Chondrocyte (in vitro differentiated cells): ENCODE measurements at regions not wholly inside any gene's neighbourhood (a gene's known extent, or its start where the extent isn't known, plus 50 kb on each side); places are given as distances from the start of the nearest gene placed in this dataset.
"Not testable (repeated sequence)": the region's sequence is repeated elsewhere in the genome, so short reads cannot be mapped to it uniquely, and the experiment has no call there.

Source experiments
- DNase-seq: peaks from one replicate; pipeline ENCODE4 v3.0.0; 2021; ENCODE audit warnings: mixed read lengths, low spot score
- H3K27ac Mint-ChIP-seq: one replicate; pipeline ENCODE4 v1.8.0; 2021; ENCODE audit warnings: mild to moderate bottlenecking, moderate library complexity, mixed read lengths; ENCODE audit not compliant: unreplicated experiment
- H3K27me3 Mint-ChIP-seq: 2 replicates; pipeline ENCODE4 v1.8.0; 2021; ENCODE audit warnings: low read depth, mixed read lengths
- H3K36me3 Mint-ChIP-seq: 2 replicates; pipeline ENCODE4 v1.8.0; 2021; ENCODE audit warnings: low read depth, mixed read lengths
- H3K4me1 Mint-ChIP-seq: 2 replicates; pipeline ENCODE4 v1.8.0; 2021; ENCODE audit warnings: low read depth, mild to moderate bottlenecking, mixed read lengths
- H3K4me3 Mint-ChIP-seq: one replicate; pipeline ENCODE4 v1.8.0; 2021; ENCODE audit warnings: mild to moderate bottlenecking, moderate library complexity, mixed read lengths; ENCODE audit not compliant: unreplicated experiment
- H3K9me3 Mint-ChIP-seq: 2 replicates; pipeline ENCODE4 v1.8.0; 2021; ENCODE audit warnings: low read depth, mixed read lengths
- TF ChIP-seq, protein P1 (sequence below): fragments of 200-600 bp; sonication (generic); IDR thresholded peaks from 2 replicates; pipeline ENCODE4 v1.5.0; 2021; ENCODE audit warnings: antibody characterized with exemption, mild to moderate bottlenecking, moderate library complexity

DNA sequence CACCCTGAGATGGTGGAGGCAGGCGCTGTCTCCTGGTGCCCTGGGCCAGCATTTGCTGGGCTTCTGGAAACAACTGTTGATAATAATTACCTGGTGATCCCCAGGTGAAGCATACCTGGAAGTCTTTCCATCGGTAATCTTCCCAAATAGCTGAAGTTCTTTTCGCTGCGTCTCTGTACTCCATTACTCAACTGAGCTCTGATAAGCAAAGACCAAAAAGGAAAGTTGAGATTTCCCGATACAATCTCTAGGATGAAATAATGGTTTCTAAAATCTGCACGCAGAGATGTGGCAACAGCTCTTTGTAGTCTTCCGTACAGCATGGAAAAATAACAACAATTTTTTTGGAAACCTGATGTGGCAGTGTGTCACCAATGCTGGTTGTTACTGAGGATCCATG lies 226.5 kb downstream of the GATA3 start:
- no peak for DNase-seq
- Mint-ChIP-seq H3K27me3 (peaks cover 4% of the 10 kb centered on the region), H3K36me3 (no peaks in the 10 kb centered on the region), H3K4me3 (no peak overlapping the region), H3K27ac (no peak overlapping the region), H3K4me1 (peaks cover 3% of the 10 kb centered on the region), H3K9me3 (no peaks in the 10 kb centered on the region)
- TF ChIP-seq, protein P1, sequence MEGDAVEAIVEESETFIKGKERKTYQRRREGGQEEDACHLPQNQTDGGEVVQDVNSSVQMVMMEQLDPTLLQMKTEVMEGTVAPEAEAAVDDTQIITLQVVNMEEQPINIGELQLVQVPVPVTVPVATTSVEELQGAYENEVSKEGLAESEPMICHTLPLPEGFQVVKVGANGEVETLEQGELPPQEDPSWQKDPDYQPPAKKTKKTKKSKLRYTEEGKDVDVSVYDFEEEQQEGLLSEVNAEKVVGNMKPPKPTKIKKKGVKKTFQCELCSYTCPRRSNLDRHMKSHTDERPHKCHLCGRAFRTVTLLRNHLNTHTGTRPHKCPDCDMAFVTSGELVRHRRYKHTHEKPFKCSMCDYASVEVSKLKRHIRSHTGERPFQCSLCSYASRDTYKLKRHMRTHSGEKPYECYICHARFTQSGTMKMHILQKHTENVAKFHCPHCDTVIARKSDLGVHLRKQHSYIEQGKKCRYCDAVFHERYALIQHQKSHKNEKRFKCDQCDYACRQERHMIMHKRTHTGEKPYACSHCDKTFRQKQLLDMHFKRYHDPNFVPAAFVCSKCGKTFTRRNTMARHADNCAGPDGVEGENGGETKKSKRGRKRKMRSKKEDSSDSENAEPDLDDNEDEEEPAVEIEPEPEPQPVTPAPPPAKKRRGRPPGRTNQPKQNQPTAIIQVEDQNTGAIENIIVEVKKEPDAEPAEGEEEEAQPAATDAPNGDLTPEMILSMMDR = no peak

DNA sequence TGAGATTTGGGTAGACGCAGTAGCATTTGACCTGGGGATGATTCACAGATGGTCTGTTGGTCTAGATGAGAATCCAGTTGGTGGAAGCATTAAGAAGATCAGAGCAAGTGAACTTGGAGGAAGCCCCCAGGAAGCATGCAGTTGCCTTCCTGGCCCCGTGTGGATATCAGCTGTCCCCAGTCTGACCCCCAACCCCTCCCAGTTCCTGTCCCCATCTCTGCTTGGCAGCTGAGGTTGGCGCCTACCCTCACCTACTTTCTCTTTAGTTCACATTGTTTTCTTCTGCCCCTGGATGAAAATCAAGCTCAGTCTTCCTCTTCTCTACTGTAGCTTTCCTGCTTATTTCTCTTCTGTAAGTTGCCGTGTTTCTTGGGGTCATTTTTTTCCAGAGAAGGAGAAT lies 227.9 kb downstream of the GATA3 start:
- H3K27me3 Mint-ChIP-seq = peaks cover 4% of the 10 kb centered on the region
- no peak overlapping the region for H3K27ac Mint-ChIP-seq
- no peaks in the 10 kb centered on the region for H3K9me3 Mint-ChIP-seq
- peaks cover 3% of the 10 kb centered on the region for H3K4me1 Mint-ChIP-seq
- TF ChIP-seq, protein P1 = no peak
- no peak for DNase-seq
- H3K36me3 Mint-ChIP-seq = no peaks in the 10 kb centered on the region
- H3K4me3 Mint-ChIP-seq = no peak overlapping the region

DNA sequence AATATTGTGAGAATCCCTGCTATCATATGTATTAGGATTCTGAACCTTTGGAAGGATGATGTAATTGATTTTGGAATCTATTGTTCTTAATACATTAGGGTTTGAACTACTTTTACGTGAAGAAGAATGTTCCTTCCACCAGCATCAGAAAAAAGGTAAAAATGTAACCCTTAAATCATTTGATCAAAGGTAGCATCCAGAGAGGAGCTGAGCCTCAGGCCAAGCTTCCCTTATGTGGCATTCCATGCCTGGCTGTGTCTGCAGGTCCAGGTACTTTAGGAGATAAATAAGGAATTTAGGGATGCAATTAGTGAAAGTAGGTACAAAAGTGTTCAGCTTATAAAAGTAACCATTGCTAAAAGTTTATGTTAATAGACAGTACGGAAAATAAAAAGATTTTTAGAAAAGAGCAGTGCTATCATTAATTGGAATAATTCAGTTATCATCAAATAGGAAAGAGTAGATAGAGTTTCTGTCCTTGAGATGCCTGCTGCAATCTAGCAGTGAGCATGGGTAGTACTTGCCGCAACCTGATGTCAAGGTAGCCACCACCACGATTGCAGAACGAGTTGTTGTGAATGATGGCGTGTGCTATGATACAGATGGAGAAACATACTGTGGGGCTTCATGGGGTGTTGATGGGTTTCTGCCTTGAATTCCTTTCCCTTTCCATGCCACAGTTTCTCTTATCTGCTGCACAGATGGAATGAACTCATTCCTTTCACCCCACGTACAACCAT lies 228.8 kb downstream of the GATA3 start:
- Mint-ChIP-seq H3K4me3 (no peak overlapping the region), H3K27me3 (peaks cover 2% of the 10 kb centered on the region), H3K36me3 (no peaks in the 10 kb centered on the region), H3K4me1 (peaks cover 3% of the 10 kb centered on the region), H3K27ac (no peak overlapping the region), H3K9me3 (no peaks in the 10 kb centered on the region)
- DNase-seq = no peak
- TF ChIP-seq, protein P1 = no peak

DNA sequence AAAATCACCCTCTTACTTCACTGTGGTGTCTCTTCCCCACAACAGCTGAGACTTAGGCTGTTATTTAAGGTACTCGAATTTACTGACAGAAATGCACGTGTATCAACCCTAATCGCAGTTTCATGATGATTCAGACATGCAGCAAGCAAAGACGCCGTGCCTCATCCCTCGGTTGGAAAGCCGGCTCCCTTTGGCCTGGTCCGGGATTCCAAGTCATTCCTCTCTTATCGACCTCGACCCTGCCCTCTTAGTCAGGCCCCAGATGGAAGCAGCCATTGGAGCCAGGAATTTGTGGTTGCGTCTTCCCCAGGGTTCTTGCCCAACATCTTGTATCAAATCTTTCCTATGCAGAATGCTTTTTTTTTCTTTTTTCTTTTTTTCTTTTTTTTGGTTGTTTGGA lies 229.5 kb downstream of the GATA3 start:
- Mint-ChIP-seq H3K27me3 (peaks cover 2% of the 10 kb centered on the region), H3K4me3 (no peak overlapping the region), H3K9me3 (no peaks in the 10 kb centered on the region), H3K27ac (no peak overlapping the region), H3K36me3 (no peaks in the 10 kb centered on the region), H3K4me1 (peaks cover 3% of the 10 kb centered on the region)
- no peak for DNase-seq
- TF ChIP-seq, protein P1 = no peak

DNA sequence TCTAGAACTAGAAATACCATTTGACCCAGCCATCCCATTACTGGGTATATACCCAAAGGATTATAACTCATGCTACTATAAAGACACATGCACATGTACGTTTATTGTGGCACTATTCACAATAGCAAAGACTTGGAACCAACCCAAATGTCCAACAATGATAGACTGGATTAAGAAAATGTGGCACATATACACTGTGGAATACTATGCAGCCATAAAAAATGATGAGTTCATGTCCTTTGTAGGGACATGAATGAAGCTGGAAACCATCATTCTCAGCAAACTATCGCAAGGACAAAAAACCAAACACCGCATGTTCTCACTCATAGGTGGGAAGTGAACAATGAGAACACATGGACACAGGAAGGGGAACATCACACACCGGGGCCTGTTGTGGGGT lies 231.5 kb downstream of the GATA3 start:
- not testable (repeated sequence) for H3K9me3 Mint-ChIP-seq, H3K4me3 Mint-ChIP-seq, H3K36me3 Mint-ChIP-seq, DNase-seq, H3K27me3 Mint-ChIP-seq, H3K27ac Mint-ChIP-seq, H3K4me1 Mint-ChIP-seq

DNA sequence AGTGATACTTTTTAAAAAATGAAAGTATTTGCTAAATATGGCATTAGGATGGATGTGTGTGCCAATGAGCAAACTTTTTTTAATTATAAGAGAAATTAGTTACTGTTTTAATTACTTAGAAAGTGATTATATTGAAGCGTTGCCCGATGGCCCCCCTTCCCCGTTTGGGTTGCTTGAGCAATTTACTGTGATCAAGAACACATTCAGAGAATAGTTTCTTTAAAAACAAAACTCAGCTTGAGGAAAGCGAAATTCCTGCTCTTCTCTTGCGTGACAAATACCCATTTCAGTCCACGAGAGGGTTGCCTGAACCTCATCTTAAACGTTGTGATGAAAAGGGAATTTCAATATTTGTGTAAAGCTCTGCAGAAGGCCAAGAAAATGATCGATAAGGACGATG lies 234.1 kb downstream of the GATA3 start:
- Mint-ChIP-seq H3K27me3 (peaks cover 8% of the 10 kb centered on the region), H3K36me3 (no peaks in the 10 kb centered on the region), H3K9me3 (no peaks in the 10 kb centered on the region), H3K4me3 (no peak overlapping the region), H3K4me1 (no peaks in the 10 kb centered on the region), H3K27ac (no peak overlapping the region)
- TF ChIP-seq, protein P1 = no peak
- no peak for DNase-seq
